Breast epithelium (tissue), 3 donors: ENCODE measurements at regions not wholly inside any gene's neighbourhood (a gene's known extent, or its start where the extent isn't known, plus 50 kb on each side); places are given as distances from the start of the nearest gene placed in this dataset.

Source experiments
- POLR2A ChIP-seq: fragments of 450-650 bp; IDR thresholded peaks from one replicate; pipeline ENCODE4 v1.6.1; 2016; ENCODE audit warnings: antibody characterized with exemption, mild to moderate bottlenecking, moderate library complexity
- POLR2AphosphoS5 ChIP-seq, 3 donors: sonication (generic); formaldehyde crosslinking; IDR thresholded peaks; one replicate each; pipeline ENCODE4 v1.6.1; 2017; ENCODE audit warnings: antibody characterized with exemption in 3 of 3
- TF ChIP-seq, protein P1 (sequence below), 3 donors: fragments of 450-650 bp; IDR thresholded peaks; one replicate each; pipeline ENCODE4 v1.5.1; 2016 to 2017; ENCODE audit warnings: antibody characterized with exemption in 3 of 3, mild to moderate bottlenecking in 3 of 3, moderate library complexity in 3 of 3

GRCh38 chr5:130731839-130732238, 433.2 kb downstream of the HINT1 start:
- TF ChIP-seq, protein P1, sequence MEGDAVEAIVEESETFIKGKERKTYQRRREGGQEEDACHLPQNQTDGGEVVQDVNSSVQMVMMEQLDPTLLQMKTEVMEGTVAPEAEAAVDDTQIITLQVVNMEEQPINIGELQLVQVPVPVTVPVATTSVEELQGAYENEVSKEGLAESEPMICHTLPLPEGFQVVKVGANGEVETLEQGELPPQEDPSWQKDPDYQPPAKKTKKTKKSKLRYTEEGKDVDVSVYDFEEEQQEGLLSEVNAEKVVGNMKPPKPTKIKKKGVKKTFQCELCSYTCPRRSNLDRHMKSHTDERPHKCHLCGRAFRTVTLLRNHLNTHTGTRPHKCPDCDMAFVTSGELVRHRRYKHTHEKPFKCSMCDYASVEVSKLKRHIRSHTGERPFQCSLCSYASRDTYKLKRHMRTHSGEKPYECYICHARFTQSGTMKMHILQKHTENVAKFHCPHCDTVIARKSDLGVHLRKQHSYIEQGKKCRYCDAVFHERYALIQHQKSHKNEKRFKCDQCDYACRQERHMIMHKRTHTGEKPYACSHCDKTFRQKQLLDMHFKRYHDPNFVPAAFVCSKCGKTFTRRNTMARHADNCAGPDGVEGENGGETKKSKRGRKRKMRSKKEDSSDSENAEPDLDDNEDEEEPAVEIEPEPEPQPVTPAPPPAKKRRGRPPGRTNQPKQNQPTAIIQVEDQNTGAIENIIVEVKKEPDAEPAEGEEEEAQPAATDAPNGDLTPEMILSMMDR (IDR thresholded peaks at IDR 0.05): no peak
- TF ChIP-seq POLR2A (no peak), POLR2AphosphoS5 (IDR thresholded peaks at IDR 0.05) (no peak)
